ENCODE measurements at regions not wholly inside any gene's neighbourhood (a gene's known extent, or its start where the extent isn't known, plus 50 kb on each side); places are given as distances from the start of the nearest gene placed in this dataset.

GRCh38 chr6:100173211-100173610, 179.2 kb upstream of the MCHR2 start:
- H3K4me1 ChIP-seq (ENCODE audit: control insufficient read depth in 2 of 2, insufficient read depth in 2 of 2, low read length in 2 of 2) = no peaks in the 10 kb centered on the region
- no peaks in the 10 kb centered on the region for H3K27me3 ChIP-seq (ENCODE audit: control insufficient read depth in 2 of 2, insufficient read depth in 2 of 2, low read length in 2 of 2)
- no peak overlapping the region for H3K4me3 ChIP-seq (ENCODE audit: low read length in 2 of 2)
- H3K36me3 ChIP-seq (ENCODE audit: control insufficient read depth in 2 of 2, insufficient read depth in 2 of 2, low read length in 2 of 2) = no peaks in the 10 kb centered on the region
- no peak overlapping the region for H3K27ac ChIP-seq (ENCODE audit: low read depth in 2 of 2, low read length in 2 of 2)
- H3K9ac ChIP-seq (ENCODE audit: low read depth in 1 of 2, low read length in 2 of 2) = no peak overlapping the region
- no peaks in the 10 kb centered on the region for H3K9me3 ChIP-seq (ENCODE audit: control insufficient read depth in 2 of 2, low read length in 2 of 2)

GRCh38 chr6:100172322-100172713, 178.3 kb upstream of the MCHR2 start:
- Histone ChIP-seq H3K27ac (ENCODE audit: low read depth in 2 of 2, low read length in 2 of 2) (no peak overlapping the region), H3K27me3 (ENCODE audit: control insufficient read depth in 2 of 2, insufficient read depth in 2 of 2, low read length in 2 of 2) (no peaks in the 10 kb centered on the region), H3K4me1 (ENCODE audit: control insufficient read depth in 2 of 2, insufficient read depth in 2 of 2, low read length in 2 of 2) (no peaks in the 10 kb centered on the region)

GRCh38 chr6:100171533-100172321, 177.7 kb upstream of the MCHR2 start:
- no peaks in the 10 kb centered on the region for H3K36me3 ChIP-seq (ENCODE audit: control insufficient read depth in 2 of 2, insufficient read depth in 2 of 2, low read length in 2 of 2)
- no peaks in the 10 kb centered on the region for H3K4me1 ChIP-seq (ENCODE audit: control insufficient read depth in 2 of 2, insufficient read depth in 2 of 2, low read length in 2 of 2)
- H3K4me3 ChIP-seq (ENCODE audit: low read length in 2 of 2) = no peak overlapping the region
- no peak overlapping the region for H3K27ac ChIP-seq (ENCODE audit: low read depth in 2 of 2, low read length in 2 of 2)
- H3K27me3 ChIP-seq (ENCODE audit: control insufficient read depth in 2 of 2, insufficient read depth in 2 of 2, low read length in 2 of 2) = no peaks in the 10 kb centered on the region
- H3K9me3 ChIP-seq (ENCODE audit: control insufficient read depth in 2 of 2, low read length in 2 of 2) = no peaks in the 10 kb centered on the region
- H3K9ac ChIP-seq (ENCODE audit: low read depth in 1 of 2, low read length in 2 of 2) = no peak overlapping the region

More at GRCh38 chr6:100172322-100172713, 178.3 kb upstream of the MCHR2 start:
- no peak overlapping the region for H3K9ac ChIP-seq (ENCODE audit: low read depth in 1 of 2, low read length in 2 of 2)
- H3K36me3 ChIP-seq (ENCODE audit: control insufficient read depth in 2 of 2, insufficient read depth in 2 of 2, low read length in 2 of 2) = no peaks in the 10 kb centered on the region
- H3K9me3 ChIP-seq (ENCODE audit: control insufficient read depth in 2 of 2, low read length in 2 of 2) = no peaks in the 10 kb centered on the region
- H3K4me3 ChIP-seq (ENCODE audit: low read length in 2 of 2) = no peak overlapping the region

- Histone ChIP-seq H3K27me3 (ENCODE audit: control insufficient read depth in 2 of 2, insufficient read depth in 2 of 2, low read length in 2 of 2) (no peaks in the 10 kb centered on the region), H3K4me3 (ENCODE audit: low read length in 2 of 2) (no peak overlapping the region), H3K36me3 (ENCODE audit: control insufficient read depth in 2 of 2, insufficient read depth in 2 of 2, low read length in 2 of 2) (no peaks in the 10 kb centered on the region), H3K27ac (ENCODE audit: low read depth in 2 of 2, low read length in 2 of 2) (no peak overlapping the region), H3K9ac (ENCODE audit: low read depth in 1 of 2, low read length in 2 of 2) (no peak overlapping the region), H3K4me1 (ENCODE audit: control insufficient read depth in 2 of 2, insufficient read depth in 2 of 2, low read length in 2 of 2) (no peaks in the 10 kb centered on the region), H3K9me3 (ENCODE audit: control insufficient read depth in 2 of 2, low read length in 2 of 2) (no peaks in the 10 kb centered on the region)
Measured at GRCh38 chr6:100168148-100168547, 174.1 kb upstream of the MCHR2 start.

- Histone ChIP-seq H3K36me3 (ENCODE audit: control insufficient read depth in 2 of 2, insufficient read depth in 2 of 2, low read length in 2 of 2) (no peaks in the 10 kb centered on the region), H3K4me1 (ENCODE audit: control insufficient read depth in 2 of 2, insufficient read depth in 2 of 2, low read length in 2 of 2) (no peaks in the 10 kb centered on the region), H3K27ac (ENCODE audit: low read depth in 2 of 2, low read length in 2 of 2) (no peak overlapping the region), H3K9ac (ENCODE audit: low read depth in 1 of 2, low read length in 2 of 2) (no peak overlapping the region), H3K9me3 (ENCODE audit: control insufficient read depth in 2 of 2, low read length in 2 of 2) (no peaks in the 10 kb centered on the region), H3K4me3 (ENCODE audit: low read length in 2 of 2) (no peak overlapping the region), H3K27me3 (ENCODE audit: control insufficient read depth in 2 of 2, insufficient read depth in 2 of 2, low read length in 2 of 2) (no peaks in the 10 kb centered on the region)
Measured at GRCh38 chr6:100167585-100167984, 173.6 kb upstream of the MCHR2 start.

- Histone ChIP-seq H3K9ac (ENCODE audit: low read depth in 1 of 2, low read length in 2 of 2) (no peak overlapping the region), H3K27me3 (ENCODE audit: control insufficient read depth in 2 of 2, insufficient read depth in 2 of 2, low read length in 2 of 2) (no peaks in the 10 kb centered on the region), H3K9me3 (ENCODE audit: control insufficient read depth in 2 of 2, low read length in 2 of 2) (no peaks in the 10 kb centered on the region), H3K27ac (ENCODE audit: low read depth in 2 of 2, low read length in 2 of 2) (no peak overlapping the region), H3K4me1 (ENCODE audit: control insufficient read depth in 2 of 2, insufficient read depth in 2 of 2, low read length in 2 of 2) (no peaks in the 10 kb centered on the region), H3K36me3 (ENCODE audit: control insufficient read depth in 2 of 2, insufficient read depth in 2 of 2, low read length in 2 of 2) (no peaks in the 10 kb centered on the region), H3K4me3 (ENCODE audit: low read length in 2 of 2) (no peak overlapping the region)
Measured at GRCh38 chr6:100166956-100167355, 172.9 kb upstream of the MCHR2 start.

- Histone ChIP-seq H3K9ac (ENCODE audit: low read depth in 1 of 2, low read length in 2 of 2) (no peak overlapping the region), H3K4me3 (ENCODE audit: low read length in 2 of 2) (no peak overlapping the region), H3K4me1 (ENCODE audit: control insufficient read depth in 2 of 2, insufficient read depth in 2 of 2, low read length in 2 of 2) (no peaks in the 10 kb centered on the region), H3K27ac (ENCODE audit: low read depth in 2 of 2, low read length in 2 of 2) (no peak overlapping the region), H3K9me3 (ENCODE audit: control insufficient read depth in 2 of 2, low read length in 2 of 2) (no peaks in the 10 kb centered on the region), H3K27me3 (ENCODE audit: control insufficient read depth in 2 of 2, insufficient read depth in 2 of 2, low read length in 2 of 2) (no peaks in the 10 kb centered on the region), H3K36me3 (ENCODE audit: control insufficient read depth in 2 of 2, insufficient read depth in 2 of 2, low read length in 2 of 2) (no peaks in the 10 kb centered on the region)
Measured at GRCh38 chr6:100165442-100165841, 171.4 kb upstream of the MCHR2 start.

- no peak overlapping the region for H3K4me3 ChIP-seq (ENCODE audit: low read length in 2 of 2)
- H3K9ac ChIP-seq (ENCODE audit: low read depth in 1 of 2, low read length in 2 of 2) = no peak overlapping the region
- no peaks in the 10 kb centered on the region for H3K9me3 ChIP-seq (ENCODE audit: control insufficient read depth in 2 of 2, low read length in 2 of 2)
- H3K36me3 ChIP-seq (ENCODE audit: control insufficient read depth in 2 of 2, insufficient read depth in 2 of 2, low read length in 2 of 2) = no peaks in the 10 kb centered on the region
- H3K4me1 ChIP-seq (ENCODE audit: control insufficient read depth in 2 of 2, insufficient read depth in 2 of 2, low read length in 2 of 2) = no peaks in the 10 kb centered on the region
- H3K27me3 ChIP-seq (ENCODE audit: control insufficient read depth in 2 of 2, insufficient read depth in 2 of 2, low read length in 2 of 2) = peaks cover 0 to 3% of the 10 kb centered on the region in 2 donors
- no peak overlapping the region for H3K27ac ChIP-seq (ENCODE audit: low read depth in 2 of 2, low read length in 2 of 2)
Measured at GRCh38 chr6:100163035-100163434, 169.0 kb upstream of the MCHR2 start.

- Histone ChIP-seq H3K36me3 (ENCODE audit: control insufficient read depth in 2 of 2, insufficient read depth in 2 of 2, low read length in 2 of 2) (no peaks in the 10 kb centered on the region), H3K4me1 (ENCODE audit: control insufficient read depth in 2 of 2, insufficient read depth in 2 of 2, low read length in 2 of 2) (no peaks in the 10 kb centered on the region), H3K4me3 (ENCODE audit: low read length in 2 of 2) (no peak overlapping the region)
Measured at GRCh38 chr6:100161782-100162365, 167.9 kb upstream of the MCHR2 start.

GRCh38 chr6:100160930-100161329, 166.9 kb upstream of the MCHR2 start:
- Histone ChIP-seq H3K9me3 (ENCODE audit: control insufficient read depth in 2 of 2, low read length in 2 of 2) (no peaks in the 10 kb centered on the region), H3K36me3 (ENCODE audit: control insufficient read depth in 2 of 2, insufficient read depth in 2 of 2, low read length in 2 of 2) (no peaks in the 10 kb centered on the region), H3K4me1 (ENCODE audit: control insufficient read depth in 2 of 2, insufficient read depth in 2 of 2, low read length in 2 of 2) (no peaks in the 10 kb centered on the region), H3K9ac (ENCODE audit: low read depth in 1 of 2, low read length in 2 of 2) (no peak overlapping the region), H3K27me3 (ENCODE audit: control insufficient read depth in 2 of 2, insufficient read depth in 2 of 2, low read length in 2 of 2) (peaks cover 0 to 3% of the 10 kb centered on the region in 2 donors), H3K27ac (ENCODE audit: low read depth in 2 of 2, low read length in 2 of 2) (no peak overlapping the region), H3K4me3 (ENCODE audit: low read length in 2 of 2) (no peak overlapping the region)

More at GRCh38 chr6:100161782-100162365, 167.9 kb upstream of the MCHR2 start:
- no peak overlapping the region for H3K27ac ChIP-seq (ENCODE audit: low read depth in 2 of 2, low read length in 2 of 2)
- peaks cover 0 to 3% of the 10 kb centered on the region in 2 donors for H3K27me3 ChIP-seq (ENCODE audit: control insufficient read depth in 2 of 2, insufficient read depth in 2 of 2, low read length in 2 of 2)
- no peak overlapping the region for H3K9ac ChIP-seq (ENCODE audit: low read depth in 1 of 2, low read length in 2 of 2)
- H3K9me3 ChIP-seq (ENCODE audit: control insufficient read depth in 2 of 2, low read length in 2 of 2) = no peaks in the 10 kb centered on the region

Measured in mucosa of rectum (tissue), 2 donors.